OCI-LY1 (cell line): ENCODE measurements at regions not wholly inside any gene's neighbourhood (a gene's known extent, or its start where the extent isn't known, plus 50 kb on each side); places are given as distances from the start of the nearest gene placed in this dataset.

ENCODE experiments used
- H2AFZ ChIP-seq: fragments of 200-600 bp; sonication (generic), shearing (Covaris generic); 2 replicates; pipeline ENCODE4 v1.6.0; 2014; ENCODE audit warnings: antibody characterized with exemption, mild to moderate bottlenecking, low read length
- H3F3A ChIP-seq: fragments of 200-600 bp; sonication (generic), shearing (Covaris generic); 2 replicates; pipeline ENCODE4 v1.6.0; 2014; ENCODE audit warnings: mild to moderate bottlenecking, antibody characterized with exemption, low read length, moderate library complexity; ENCODE audit not compliant: insufficient read depth
- H3K27ac ChIP-seq: fragments of 200-600 bp; sonication (generic); 2 replicates; pipeline ENCODE4 v1.5.1; 2014; ENCODE audit warnings: low read length, mixed run types, mild to moderate bottlenecking, low read depth; ENCODE audit not compliant: poor library complexity, severe bottlenecking
- H3K27me3 ChIP-seq: fragments of 200-600 bp; sonication (generic); 2 replicates; pipeline ENCODE4 v1.6.0; 2014; ENCODE audit warnings: antibody characterized with exemption, mild to moderate bottlenecking, low read length, moderate library complexity; ENCODE audit not compliant: insufficient read depth
- H3K36me3 ChIP-seq: fragments of 200-600 bp; sonication (generic); 2 replicates; pipeline ENCODE4 v1.6.1; 2014; ENCODE audit warnings: mild to moderate bottlenecking, antibody characterized with exemption, low read length, moderate library complexity, mixed read lengths; ENCODE audit not compliant: insufficient read depth
- H3K4me1 ChIP-seq: fragments of 200-600 bp; sonication (generic); 2 replicates; pipeline ENCODE4 v1.5.1; 2014; ENCODE audit warnings: mild to moderate bottlenecking, low read length, moderate library complexity; ENCODE audit not compliant: insufficient read depth, severe bottlenecking
- H3K4me2 ChIP-seq: fragments of 200-600 bp; sonication (generic), shearing (Covaris generic); 2 replicates; pipeline ENCODE4 v1.6.1; 2014; ENCODE audit warnings: low read length
- H3K4me3 ChIP-seq: fragments of 200-600 bp; sonication (generic); 2 replicates; pipeline ENCODE4 v1.5.1; 2014; ENCODE audit warnings: low read length, low read depth, mild to moderate bottlenecking, mixed read lengths; ENCODE audit not compliant: poor library complexity, severe bottlenecking
- H3K79me2 ChIP-seq: fragments of 200-600 bp; shearing (Covaris generic); 2 replicates; pipeline ENCODE4 v1.6.1; 2016; ENCODE audit warnings: mixed run types, low read length, mixed read lengths; ENCODE audit not compliant: insufficient read depth
- H3K9ac ChIP-seq: fragments of 200-600 bp; sonication (generic), shearing (Covaris generic); 2 replicates; pipeline ENCODE4 v1.6.1; 2014; ENCODE audit warnings: mild to moderate bottlenecking, low read length, mixed read lengths
- H3K9me2 ChIP-seq: fragments of 200-600 bp; sonication (generic), shearing (Covaris generic); 2 replicates; pipeline ENCODE4 v1.6.1; 2014; ENCODE audit warnings: low read depth, mild to moderate bottlenecking, low read length, mixed read lengths
- H3K9me3 ChIP-seq: fragments of 200-600 bp; shearing (Covaris generic); 2 replicates; pipeline ENCODE4 v1.6.1; 2014; ENCODE audit warnings: low read length, mixed read lengths
- H4K20me1 ChIP-seq: fragments of 200-600 bp; sonication (generic), shearing (Covaris generic); 2 replicates; pipeline ENCODE4 v1.6.0; 2016; ENCODE audit warnings: mild to moderate bottlenecking, low read length; ENCODE audit not compliant: insufficient read depth
- CTCF ChIP-seq: fragments of 200-600 bp; sonication (generic), shearing (Covaris generic); IDR thresholded peaks from 2 replicates; pipeline ENCODE4 v1.5.1; 2017; ENCODE audit warnings: mild to moderate bottlenecking, antibody characterized with exemption, low read length, moderate library complexity, mixed read lengths
- EZH2 ChIP-seq: fragments of 200-600 bp; sonication (generic), shearing (Covaris generic); IDR thresholded peaks from 2 replicates; pipeline ENCODE4 v1.8.0; 2017; ENCODE audit warnings: borderline replicate concordance, mixed run types, mild to moderate bottlenecking, antibody characterized with exemption, low read length, moderate library complexity, mixed read lengths

GRCh38 chr1:5432436-5432835 lies 559.8 kb downstream of the NPHP4 start:
- Histone ChIP-seq H3K27me3 (no peaks in the 10 kb centered on the region; the same call in 1 of the 2 replicates), H3K9me2 (no peaks in the 10 kb centered on the region), H3K79me2 (no peaks in the 10 kb centered on the region), H3K36me3 (no peaks in the 10 kb centered on the region), H3K9ac (no peak overlapping the region), H3K4me3 (no peak overlapping the region), H2AFZ (no peak overlapping the region), H3K4me1 (no peaks in the 10 kb centered on the region), H3K4me2 (no peak overlapping the region), H4K20me1 (no peaks in the 10 kb centered on the region), H3K9me3 (no peaks in the 10 kb centered on the region), H3F3A (no peaks in the 10 kb centered on the region), H3K27ac (no peak overlapping the region)
- TF ChIP-seq EZH2: no peak
- no peak for TF ChIP-seq CTCF

- no peaks in the 10 kb centered on the region for H3K9me2 ChIP-seq
- no peaks in the 10 kb centered on the region for H3K4me1 ChIP-seq
- no peaks in the 10 kb centered on the region; the same call in 1 of the 2 replicates for H3K27me3 ChIP-seq
- H3F3A ChIP-seq: no peaks in the 10 kb centered on the region
- H3K79me2 ChIP-seq: no peaks in the 10 kb centered on the region
- H2AFZ ChIP-seq: no peak overlapping the region
- TF ChIP-seq CTCF (no peak), EZH2 (no peak)
- H3K4me2 ChIP-seq: no peak overlapping the region
- H3K4me3 ChIP-seq: no peak overlapping the region
- no peaks in the 10 kb centered on the region for H4K20me1 ChIP-seq
- no peaks in the 10 kb centered on the region for H3K9me3 ChIP-seq
- H3K9ac ChIP-seq: no peak overlapping the region
- H3K27ac ChIP-seq: no peak overlapping the region
- no peaks in the 10 kb centered on the region for H3K36me3 ChIP-seq
Measured at GRCh38 chr1:5430911-5431697, 561.1 kb downstream of the NPHP4 start.

- Histone ChIP-seq H3K36me3 (no peaks in the 10 kb centered on the region), H3K9me3 (no peaks in the 10 kb centered on the region), H4K20me1 (no peaks in the 10 kb centered on the region), H3K9me2 (no peaks in the 10 kb centered on the region), H3F3A (no peaks in the 10 kb centered on the region), H2AFZ (no peak overlapping the region), H3K9ac (no peak overlapping the region), H3K4me3 (no peak overlapping the region), H3K79me2 (no peaks in the 10 kb centered on the region), H3K4me2 (no peak overlapping the region), H3K4me1 (no peaks in the 10 kb centered on the region), H3K27ac (no peak overlapping the region), H3K27me3 (no peaks in the 10 kb centered on the region; the same call in 1 of the 2 replicates)
- TF ChIP-seq CTCF (no peak), EZH2 (no peak)
Measured at GRCh38 chr1:5430136-5430535, 562.1 kb downstream of the NPHP4 start.
